Right lobe of liver (tissue), 4 donors: ENCODE measurements at regions not wholly inside any gene's neighbourhood (a gene's known extent, or its start where the extent isn't known, plus 50 kb on each side); places are given as distances from the start of the nearest gene placed in this dataset.

Source experiments
- POLR2A ChIP-seq: fragments of 450-650 bp; IDR thresholded peaks from one replicate; pipeline ENCODE4 v1.6.1; 2017; ENCODE audit warnings: antibody characterized with exemption, mild to moderate bottlenecking
- TF ChIP-seq, protein P1 (sequence below), 4 donors: fragments of 200-600 bp in 3 of 4; fragments of 450-650 bp in 1 of 4; IDR thresholded peaks; one replicate each; pipeline versions ENCODE4 v1.5.1 to v1.8.0; 2016 to 2022; ENCODE audit warnings: antibody characterized with exemption in 4 of 4, mild to moderate bottlenecking in 2 of 4
- donor health status: DM: no; HTN: no; CAD: no.
- donor health status: DM: no; HTN: no; CAD: no.
- donor health status: DM: no; HTN: yes; CAD: no.

GRCh38 chr9:89844535-89844934, 239.7 kb downstream of the GADD45G start:
- TF ChIP-seq, protein P1, sequence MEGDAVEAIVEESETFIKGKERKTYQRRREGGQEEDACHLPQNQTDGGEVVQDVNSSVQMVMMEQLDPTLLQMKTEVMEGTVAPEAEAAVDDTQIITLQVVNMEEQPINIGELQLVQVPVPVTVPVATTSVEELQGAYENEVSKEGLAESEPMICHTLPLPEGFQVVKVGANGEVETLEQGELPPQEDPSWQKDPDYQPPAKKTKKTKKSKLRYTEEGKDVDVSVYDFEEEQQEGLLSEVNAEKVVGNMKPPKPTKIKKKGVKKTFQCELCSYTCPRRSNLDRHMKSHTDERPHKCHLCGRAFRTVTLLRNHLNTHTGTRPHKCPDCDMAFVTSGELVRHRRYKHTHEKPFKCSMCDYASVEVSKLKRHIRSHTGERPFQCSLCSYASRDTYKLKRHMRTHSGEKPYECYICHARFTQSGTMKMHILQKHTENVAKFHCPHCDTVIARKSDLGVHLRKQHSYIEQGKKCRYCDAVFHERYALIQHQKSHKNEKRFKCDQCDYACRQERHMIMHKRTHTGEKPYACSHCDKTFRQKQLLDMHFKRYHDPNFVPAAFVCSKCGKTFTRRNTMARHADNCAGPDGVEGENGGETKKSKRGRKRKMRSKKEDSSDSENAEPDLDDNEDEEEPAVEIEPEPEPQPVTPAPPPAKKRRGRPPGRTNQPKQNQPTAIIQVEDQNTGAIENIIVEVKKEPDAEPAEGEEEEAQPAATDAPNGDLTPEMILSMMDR (IDR thresholded peaks at IDR 0.05) = no peak
- TF ChIP-seq POLR2A = no peak
